ENCODE measurements at regions not wholly inside any gene's neighbourhood (a gene's known extent, or its start where the extent isn't known, plus 50 kb on each side); places are given as distances from the start of the nearest gene placed in this dataset.

GRCh38 chr7:22587322-22587721, 87.3 kb upstream of the STEAP1B start:
- H3K4me1 ChIP-seq = peaks cover 21 to 86% (median 70%) of the 10 kb centered on the region in 9 donors
- TF ChIP-seq, protein P1, sequence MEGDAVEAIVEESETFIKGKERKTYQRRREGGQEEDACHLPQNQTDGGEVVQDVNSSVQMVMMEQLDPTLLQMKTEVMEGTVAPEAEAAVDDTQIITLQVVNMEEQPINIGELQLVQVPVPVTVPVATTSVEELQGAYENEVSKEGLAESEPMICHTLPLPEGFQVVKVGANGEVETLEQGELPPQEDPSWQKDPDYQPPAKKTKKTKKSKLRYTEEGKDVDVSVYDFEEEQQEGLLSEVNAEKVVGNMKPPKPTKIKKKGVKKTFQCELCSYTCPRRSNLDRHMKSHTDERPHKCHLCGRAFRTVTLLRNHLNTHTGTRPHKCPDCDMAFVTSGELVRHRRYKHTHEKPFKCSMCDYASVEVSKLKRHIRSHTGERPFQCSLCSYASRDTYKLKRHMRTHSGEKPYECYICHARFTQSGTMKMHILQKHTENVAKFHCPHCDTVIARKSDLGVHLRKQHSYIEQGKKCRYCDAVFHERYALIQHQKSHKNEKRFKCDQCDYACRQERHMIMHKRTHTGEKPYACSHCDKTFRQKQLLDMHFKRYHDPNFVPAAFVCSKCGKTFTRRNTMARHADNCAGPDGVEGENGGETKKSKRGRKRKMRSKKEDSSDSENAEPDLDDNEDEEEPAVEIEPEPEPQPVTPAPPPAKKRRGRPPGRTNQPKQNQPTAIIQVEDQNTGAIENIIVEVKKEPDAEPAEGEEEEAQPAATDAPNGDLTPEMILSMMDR (IDR thresholded peaks at IDR 0.05) = no peak
- DNase-seq (no peak), ATAC-seq (no peak)
- no peaks in the 10 kb centered on the region for H3K36me3 ChIP-seq
- intact Hi-C loops (cut with DNase I) = loop anchor here in 3 of 10 donors (5.0 kb wide), 2 partner anchors 130 to 140 kb away; partner anchors contain the start of gene IL6 (in 2 of the 3)
- 55 to 78% methylated on average over 2 of the region's 2 CpGs for WGBS, 2 donors
- no peak overlapping the region for H3K4me3 ChIP-seq
- H3K27ac ChIP-seq = peak overlapping the region in 4 of 10 donors; percentile 2 to 93 (median 84)
- no peaks in the 10 kb centered on the region for H3K27me3 ChIP-seq
- H3K9me3 ChIP-seq = no peaks in the 10 kb centered on the region

DNA sequence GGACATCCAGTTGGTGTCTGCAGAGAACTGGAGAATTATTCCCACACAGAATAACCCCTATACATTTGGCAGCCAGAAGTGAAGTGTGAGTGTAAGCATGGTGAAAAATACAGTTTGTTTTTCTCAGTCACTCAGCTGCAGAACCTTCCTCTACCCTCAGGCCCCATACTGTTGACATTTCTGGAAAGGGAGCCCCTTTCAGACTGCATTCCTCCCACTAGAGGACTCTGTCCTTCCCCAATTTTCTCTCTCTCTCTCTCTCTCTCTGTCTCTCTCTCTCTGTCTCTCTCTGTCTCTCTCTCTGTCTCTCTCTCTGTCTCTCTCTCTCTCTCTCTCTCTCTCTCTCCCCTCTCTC, 86.8 kb upstream of the STEAP1B start:
- Histone ChIP-seq H3K4me1 (peaks cover 21 to 82% (median 70%) of the 10 kb centered on the region in 9 donors), H3K4me3 (no peak overlapping the region), H3K27ac (peak overlapping the region in 4 of 10 donors; percentile 16 to 93 (median 36)), H3K9me3 (no peaks in the 10 kb centered on the region), H3K36me3 (no peaks in the 10 kb centered on the region), H3K27me3 (no peaks in the 10 kb centered on the region)
- ATAC-seq = no peak
- intact Hi-C loops (cut with DNase I) = loop anchor here in 3 of 10 donors (5.0 kb wide), 2 partner anchors 131 to 141 kb away; partner anchors contain the start of gene IL6 (in 2 of the 3)
- TF ChIP-seq, protein P1 (IDR thresholded peaks at IDR 0.05) = peak in 8 of 9 donors; percentile 13 to 50 (median 38)
- no peak for DNase-seq

DNA sequence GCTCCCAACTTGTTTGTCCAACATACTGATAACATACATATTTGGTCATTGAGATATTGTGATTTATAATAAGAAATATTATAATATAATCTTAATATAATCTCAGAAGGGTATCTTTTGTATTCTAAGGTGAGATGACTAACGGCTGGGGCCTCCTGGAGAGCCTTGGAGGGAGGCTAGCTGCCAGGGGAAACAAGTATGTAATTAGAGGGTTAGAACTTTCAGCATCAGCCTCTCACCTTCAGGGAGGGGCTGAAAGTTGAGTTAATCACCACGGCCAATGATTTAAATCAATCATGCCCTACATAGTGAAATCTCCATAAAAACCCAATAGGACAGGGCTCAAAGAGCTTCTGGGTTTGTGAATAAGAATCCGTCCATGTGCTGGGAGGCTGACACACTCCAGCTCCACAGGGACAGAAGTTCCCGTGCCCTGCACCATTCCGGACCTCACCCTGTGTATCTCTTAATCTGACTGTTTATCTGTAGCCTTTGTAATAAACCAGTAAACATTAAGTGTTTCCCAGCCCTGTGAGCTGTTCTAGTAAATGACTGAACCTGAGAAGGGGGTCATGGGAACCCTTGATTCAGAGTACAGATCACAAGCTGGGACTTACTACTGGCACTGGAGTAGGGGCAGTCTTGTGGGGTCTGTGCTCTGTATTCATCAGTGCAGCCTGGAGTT, 86.3 kb upstream of the STEAP1B start:
- no peaks in the 10 kb centered on the region for H3K9me3 ChIP-seq
- no peaks in the 10 kb centered on the region for H3K36me3 ChIP-seq
- H3K27ac ChIP-seq = peak overlapping the region in 4 of 10 donors; percentile 15 to 38 (median 24)
- TF ChIP-seq, protein P1 (IDR thresholded peaks at IDR 0.05) = no peak
- no peaks in the 10 kb centered on the region for H3K27me3 ChIP-seq
- no peak overlapping the region for H3K4me3 ChIP-seq
- ATAC-seq (no peak), DNase-seq (no peak)
- H3K4me1 ChIP-seq = peaks cover 21 to 77% (median 70%) of the 10 kb centered on the region in 9 donors
- WGBS, 2 donors = 76 to 84% methylated on average over 5 of the region's 5 CpGs
- intact Hi-C loops (cut with DNase I) = loop anchor here in 3 of 10 donors (5.0 kb wide), 2 partner anchors 131 to 141 kb away; partner anchors contain the start of gene IL6 (in 2 of the 3)

- Histone ChIP-seq H3K27me3 (no peaks in the 10 kb centered on the region), H3K4me3 (no peak overlapping the region), H3K4me1 (peaks cover 14 to 60% (median 53%) of the 10 kb centered on the region in 9 donors), H3K27ac (peak overlapping the region in 7 of 10 donors; percentile 18 to 72 (median 42)), H3K9me3 (no peaks in the 10 kb centered on the region), H3K36me3 (no peaks in the 10 kb centered on the region)
- intact Hi-C loops (cut with DNase I) = no loop called here
- TF ChIP-seq, protein P1 (IDR thresholded peaks at IDR 0.05) = no peak
- ATAC-seq (peak in 6 of 8 donors; percentile 35 to 71 (median 62)), DNase-seq (no peak)
- 28 to 36% methylated on average over 1 of the region's 1 CpG for WGBS, 2 donors
Measured at GRCh38 chr7:22584179-22584578, 84.2 kb upstream of the STEAP1B start.
